Motor neuron (in vitro differentiated cells): ENCODE measurements at regions not wholly inside any gene's neighbourhood (a gene's known extent, or its start where the extent isn't known, plus 50 kb on each side); places are given as distances from the start of the nearest gene placed in this dataset.

ENCODE experiments used
- ATAC-seq, 8 experiments: fragments of 200-7000 bp; cut with Tn5 transposase; replicated peaks in 6 of 8; 2 replicates each; pipeline ENCODE4 v1.8.0; 2021; ENCODE audit warnings: mild to moderate bottlenecking in 8 of 8, moderate library complexity in 8 of 8
- H3K27ac ChIP-seq, 2 donors: fragments of 250-450 bp; sonication (Bioruptor Pico); 2 replicates each; pipeline ENCODE4 v1.9.0; 2021; ENCODE audit warnings: antibody characterized with exemption in 2 of 2, mild to moderate bottlenecking in 2 of 2, moderate library complexity in 1 of 2
- H3K4me1 ChIP-seq, 2 donors: fragments of 250-450 bp; sonication (Bioruptor Pico); replicated peaks in 1 of 2; 2 replicates each; pipeline ENCODE4 v1.6.1; 2021; ENCODE audit warnings: antibody characterized with exemption in 2 of 2, mild to moderate bottlenecking in 2 of 2, moderate library complexity in 1 of 2
- H3K4me3 ChIP-seq, 5 donors: fragments of 250-450 bp; sonication (Bioruptor Pico); 2 replicates each; pipeline ENCODE4 v1.9.0; 2021; ENCODE audit warnings: antibody characterized with exemption in 5 of 5, mild to moderate bottlenecking in 5 of 5, moderate library complexity in 4 of 5
- WGBS, 10 experiments: fragments of 450-650 bp; shearing (Covaris generic); methylation state at CpG; one replicate each; pipeline ENCODE4 v1.0.0; 2022; 5-methylcytosine and 5-hydroxymethylcytosine counted together
- in situ Hi-C, 9 experiments: fragments of 400-800 bp; cut with MboI; loops; one replicate each; pipeline ENCODE4 v1.15.0; 2021; ENCODE audit warnings: low sequenced_read_pairs in 9 of 9, low pct_unique_long_range_greater_than_20kb in 2 of 9; ENCODE audit not compliant: unreplicated experiment in 9 of 9

DNA sequence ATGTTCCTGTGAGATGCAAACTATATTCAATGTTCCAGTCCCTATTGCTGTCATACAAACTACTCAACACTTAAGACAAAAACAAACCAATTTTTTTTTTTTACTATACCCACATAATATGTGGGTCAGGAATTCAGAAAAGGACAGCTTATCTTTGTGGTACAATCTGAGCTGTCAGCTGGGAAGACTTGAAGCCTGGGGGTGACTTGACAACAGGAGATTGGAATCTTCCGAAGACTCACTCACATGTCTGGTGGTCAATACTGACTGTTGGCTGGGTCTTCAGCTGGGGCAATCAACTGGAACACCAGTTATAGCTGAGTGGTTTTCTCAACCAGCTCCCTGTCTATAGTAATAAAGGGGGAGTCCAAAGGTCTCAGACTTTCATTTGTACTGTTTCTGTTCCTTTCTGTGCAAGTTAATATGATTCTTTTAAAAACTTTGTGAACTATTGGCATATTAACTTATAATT lies 81.7 kb upstream of the ATP1B1 start:
- Histone ChIP-seq H3K4me1 (no peaks in the 10 kb centered on the region), H3K27ac (no peak overlapping the region), H3K4me3 (no peak overlapping the region)
- 50 to 100% (median 89%) methylated on average over 1 of the region's 1 CpG; no CpG with 5 or more reads in 5 of the 10 experiments for WGBS, 10 experiments
- no peak for ATAC-seq
- in situ Hi-C loops = no loop called here

DNA sequence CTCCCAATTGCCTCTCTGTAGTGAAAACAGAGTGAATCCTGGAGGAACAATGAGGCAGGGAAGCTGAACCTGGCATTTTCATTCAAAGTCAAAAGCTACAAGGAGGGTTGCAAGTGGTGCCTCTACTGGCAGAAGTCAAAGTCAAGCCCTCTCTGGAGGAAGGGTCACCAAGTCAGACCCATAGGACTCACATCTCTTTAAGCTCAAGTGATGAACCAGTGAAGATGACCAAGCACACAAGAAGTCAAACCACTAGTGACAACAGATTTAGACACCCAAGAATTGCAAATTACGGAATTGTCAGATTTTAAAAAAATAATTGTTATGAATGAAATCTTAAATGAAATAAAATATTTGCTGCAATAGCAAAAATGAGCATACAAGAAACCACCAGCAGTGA lies 81.1 kb upstream of the ATP1B1 start:
- no peak overlapping the region for H3K4me3 ChIP-seq
- ATAC-seq = no peak
- no peaks in the 10 kb centered on the region for H3K4me1 ChIP-seq
- 25 to 100% (median 93%) methylated on average over 1 of the region's 1 CpG; no CpG with 5 or more reads in 2 of the 10 experiments for WGBS, 10 experiments
- in situ Hi-C loops = no loop called here
- no peak overlapping the region for H3K27ac ChIP-seq

DNA sequence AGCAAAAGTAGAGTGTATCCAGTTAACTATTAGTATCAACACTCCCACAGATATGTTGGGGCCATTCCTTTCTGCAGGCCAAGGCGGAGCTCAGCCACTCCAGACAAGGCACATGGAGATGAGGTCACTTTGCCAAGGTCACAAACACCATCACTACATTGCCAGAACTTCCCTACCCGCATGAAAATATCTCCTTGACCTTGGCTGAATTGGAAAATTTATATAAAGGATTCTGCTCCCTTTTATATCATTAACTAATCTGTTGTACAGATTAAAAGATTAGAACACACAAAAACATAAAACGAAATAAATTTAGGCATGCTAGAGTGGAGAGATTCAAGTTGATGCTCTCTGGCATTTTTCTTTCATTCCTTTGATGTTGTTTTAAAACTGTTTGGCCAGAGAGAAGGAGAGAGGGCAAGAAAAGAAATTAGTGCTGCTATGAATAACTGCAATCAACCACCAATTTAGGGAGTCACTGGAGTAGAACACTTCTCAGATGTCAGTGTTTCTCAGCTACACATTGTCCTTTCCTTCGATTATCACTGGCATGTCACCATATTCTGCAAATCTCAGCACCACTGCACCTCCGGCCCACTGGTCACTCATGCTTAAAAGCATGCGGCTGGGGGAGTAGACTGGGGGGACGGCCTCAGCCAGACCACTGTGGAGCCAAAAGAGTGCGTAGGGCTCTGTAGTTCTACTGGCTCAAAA lies 78.7 kb upstream of the ATP1B1 start:
- H3K4me3 ChIP-seq = no peak overlapping the region
- in situ Hi-C loops = no loop called here
- H3K27ac ChIP-seq = no peak overlapping the region
- 43 to 97% (median 83%) methylated on average over 1 to 8 of the region's 8 CpGs for WGBS, 10 experiments
- no peaks in the 10 kb centered on the region for H3K4me1 ChIP-seq
- no peak for ATAC-seq

DNA sequence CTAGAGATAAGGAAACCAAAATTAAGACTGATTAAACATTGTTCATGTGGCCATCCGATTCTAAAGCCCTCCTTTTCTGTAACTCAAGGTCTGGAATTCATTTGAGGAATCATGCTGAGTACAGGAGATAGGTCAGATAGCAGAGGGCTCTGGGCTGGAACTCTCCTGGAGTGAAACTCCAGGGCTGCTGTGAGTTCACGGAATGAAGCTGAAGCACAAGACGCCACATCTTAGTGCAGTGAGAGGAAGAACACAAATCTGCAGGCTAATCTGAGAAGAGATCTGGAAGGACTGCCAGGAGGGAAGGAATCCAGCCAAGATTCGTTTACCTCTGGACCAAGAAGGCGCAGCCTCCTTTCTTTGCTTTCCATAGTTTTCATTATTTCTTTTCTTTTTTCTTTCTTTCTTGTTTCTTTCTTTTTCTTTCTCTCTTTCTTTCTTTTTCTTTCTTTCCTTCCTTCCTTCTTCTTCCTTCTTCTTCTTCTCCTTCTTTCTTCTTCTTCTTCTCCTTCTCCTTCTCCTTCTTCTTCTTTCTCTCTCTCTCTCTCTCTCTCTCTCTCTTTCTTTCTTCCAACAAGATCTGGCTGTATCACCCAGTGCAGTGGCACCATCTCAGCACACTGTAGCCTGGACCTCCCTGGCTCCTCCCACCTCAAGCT lies 74.8 kb upstream of the ATP1B1 start:
- Histone ChIP-seq H3K4me1 (no peaks in the 10 kb centered on the region), H3K4me3 (no peak overlapping the region), H3K27ac (no peak overlapping the region)
- WGBS, 10 experiments = 33 to 100% (median 77%) methylated on average over 1 to 5 of the region's 5 CpGs
- ATAC-seq = no peak
- in situ Hi-C loops = no loop called here

DNA sequence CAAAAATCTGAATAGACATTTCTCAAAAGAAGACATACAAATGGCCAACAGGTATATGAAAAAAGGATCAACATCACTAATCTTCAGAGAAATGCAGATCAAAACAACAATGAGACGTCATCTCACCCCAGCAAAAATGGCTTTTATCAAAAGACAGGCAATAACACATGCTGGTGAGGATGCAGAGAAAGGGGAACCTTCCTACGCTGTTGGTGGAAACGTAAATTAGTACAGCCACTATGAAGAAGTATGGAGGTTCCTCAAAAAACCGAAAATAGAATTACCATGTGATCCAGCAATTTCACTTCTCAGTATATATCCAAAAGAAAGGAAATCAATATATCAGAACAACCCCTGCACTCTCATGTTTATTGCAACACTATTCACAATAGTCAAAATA lies 65.1 kb upstream of the ATP1B1 start:
- 25 to 91% (median 70%) methylated on average over 2 to 4 of the region's 4 CpGs for WGBS, 10 experiments

DNA sequence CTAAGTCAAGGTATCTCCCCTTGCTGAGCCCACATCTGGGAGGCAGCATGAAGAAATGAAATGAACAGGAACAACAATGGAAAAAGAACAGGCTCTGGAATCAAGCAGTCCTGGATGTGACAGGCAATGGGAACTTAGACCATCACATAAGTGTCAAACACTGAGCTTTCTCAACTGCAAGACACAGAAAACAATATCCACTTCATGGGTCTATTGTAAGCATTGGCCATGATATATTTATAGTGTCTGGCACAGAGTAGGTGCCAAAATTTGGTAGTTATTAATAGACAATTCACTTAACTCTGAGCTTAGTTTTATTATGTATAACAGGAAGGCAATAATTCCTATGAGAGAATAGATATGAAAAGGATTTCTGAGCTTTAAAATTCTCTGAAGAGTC lies 64.1 kb upstream of the ATP1B1 start:
- Histone ChIP-seq H3K4me3 (no peak overlapping the region), H3K27ac (no peak overlapping the region), H3K4me1 (peaks cover 2 to 5% of the 10 kb centered on the region in 2 donors)
- in situ Hi-C loops = no loop called here
- no peak for ATAC-seq

More for the DNA sequence above, 65.1 kb upstream of the ATP1B1 start:
- H3K4me1 ChIP-seq = peaks cover 2 to 5% of the 10 kb centered on the region in 2 donors
- H3K4me3 ChIP-seq = no peak overlapping the region
- no peak overlapping the region for H3K27ac ChIP-seq
- in situ Hi-C loops = no loop called here
- ATAC-seq = no peak

DNA sequence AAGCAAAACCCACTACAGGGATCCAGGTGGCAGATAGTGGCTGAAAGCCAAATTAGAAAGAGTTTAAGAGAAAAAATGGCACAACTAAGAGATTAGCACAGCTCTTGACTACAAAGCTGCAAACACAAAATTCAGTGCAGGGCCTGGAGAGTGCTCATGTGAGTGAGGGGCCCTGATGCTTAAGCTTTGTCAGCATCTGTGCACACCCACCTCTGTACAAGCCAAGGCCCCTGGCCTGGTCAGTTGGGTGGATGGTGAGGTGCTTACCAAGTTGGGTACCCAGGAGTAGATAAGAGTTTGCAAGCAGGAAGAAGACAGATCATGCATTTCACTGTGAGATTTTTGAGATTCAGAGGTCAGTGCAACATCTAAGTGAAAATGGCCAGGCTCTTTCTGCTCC lies 62.7 kb upstream of the ATP1B1 start:
- no peak for ATAC-seq
- in situ Hi-C loops = no loop called here
- Histone ChIP-seq H3K4me1 (peaks cover 2 to 5% of the 10 kb centered on the region in 2 donors), H3K27ac (no peak overlapping the region), H3K4me3 (no peak overlapping the region)

DNA sequence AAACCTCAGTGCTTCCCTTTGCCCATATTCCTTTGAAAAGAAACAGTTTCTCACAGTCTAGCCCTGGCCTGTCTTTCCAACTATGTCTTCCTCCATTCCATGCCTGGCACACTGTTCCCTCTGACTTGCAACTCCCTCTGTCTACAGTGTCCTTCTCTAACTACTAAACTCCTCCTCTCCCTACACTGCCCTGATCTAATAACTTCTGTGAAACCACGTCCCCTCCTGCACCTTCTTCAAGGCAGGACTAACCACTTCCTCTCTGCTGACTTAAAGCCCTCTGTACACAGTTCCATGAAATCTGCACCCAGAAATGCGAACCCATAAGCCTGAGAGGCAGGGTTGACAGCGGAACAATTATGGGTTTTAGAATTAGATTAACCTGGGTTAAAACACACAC lies 62.2 kb upstream of the ATP1B1 start:
- WGBS, 10 experiments = 32 to 100% (median 82%) methylated on average over 1 to 3 of the region's 3 CpGs; no CpG with 5 or more reads in 1 of the 10 experiments
- ATAC-seq = no peak
- H3K27ac ChIP-seq = no peak overlapping the region
- in situ Hi-C loops = no loop called here
- peaks cover 6 to 9% of the 10 kb centered on the region in 2 donors for H3K4me1 ChIP-seq
- H3K4me3 ChIP-seq = no peak overlapping the region

DNA sequence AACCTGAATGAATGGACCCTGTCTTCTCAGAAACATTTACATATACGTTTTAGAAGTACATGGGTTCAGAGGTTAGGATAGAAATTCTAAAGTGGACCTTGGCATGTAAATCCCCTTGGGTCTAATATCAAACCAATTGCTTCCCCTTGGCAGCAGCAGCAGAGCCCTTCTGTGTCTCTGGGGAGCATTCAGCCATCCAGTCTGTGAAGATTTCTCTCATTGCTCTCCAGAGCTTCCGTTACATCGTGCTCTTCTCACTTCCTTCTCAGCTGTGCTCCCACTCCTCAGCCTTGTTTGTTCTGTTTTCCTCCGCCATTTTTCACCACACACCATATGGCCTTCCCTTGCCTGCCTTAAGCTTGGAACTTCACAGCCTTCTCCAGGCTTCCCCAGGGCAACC lies 61.5 kb upstream of the ATP1B1 start:
- H3K27ac ChIP-seq = no peak overlapping the region
- no peak for ATAC-seq
- WGBS, 10 experiments = 60 to 82% (median 75%) methylated on average over 2 to 4 of the region's 4 CpGs; no CpG with 5 or more reads in 2 of the 10 experiments
- peaks cover 11 to 12% of the 10 kb centered on the region in 2 donors for H3K4me1 ChIP-seq
- no peak overlapping the region for H3K4me3 ChIP-seq
- in situ Hi-C loops = no loop called here

DNA sequence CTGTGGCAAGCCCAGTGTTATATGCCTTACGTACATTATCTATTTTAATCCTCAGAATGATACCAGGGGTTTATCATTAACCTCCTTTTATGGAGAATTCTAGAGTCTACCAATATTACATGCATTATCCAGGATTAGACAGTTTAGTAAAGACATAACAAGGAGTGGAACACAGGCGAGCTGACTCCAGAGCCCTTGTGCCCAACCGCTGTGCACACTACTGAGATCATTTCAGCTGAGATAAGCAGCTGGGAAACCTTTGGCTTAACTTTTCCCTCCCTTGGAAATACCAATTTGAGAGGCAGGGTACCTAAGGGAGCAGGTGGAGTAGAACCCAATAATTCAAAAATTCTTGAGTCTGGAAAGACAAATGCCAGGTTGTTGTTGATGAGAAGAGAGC lies 59.8 kb upstream of the ATP1B1 start:
- no peak for ATAC-seq
- no peak overlapping the region for H3K27ac ChIP-seq
- peaks cover 11 to 12% of the 10 kb centered on the region in 2 donors for H3K4me1 ChIP-seq
- 50 to 100% (median 93%) methylated on average over 1 to 3 of the region's 3 CpGs; no CpG with 5 or more reads in 1 of the 10 experiments for WGBS, 10 experiments
- no peak overlapping the region for H3K4me3 ChIP-seq
- in situ Hi-C loops = no loop called here

DNA sequence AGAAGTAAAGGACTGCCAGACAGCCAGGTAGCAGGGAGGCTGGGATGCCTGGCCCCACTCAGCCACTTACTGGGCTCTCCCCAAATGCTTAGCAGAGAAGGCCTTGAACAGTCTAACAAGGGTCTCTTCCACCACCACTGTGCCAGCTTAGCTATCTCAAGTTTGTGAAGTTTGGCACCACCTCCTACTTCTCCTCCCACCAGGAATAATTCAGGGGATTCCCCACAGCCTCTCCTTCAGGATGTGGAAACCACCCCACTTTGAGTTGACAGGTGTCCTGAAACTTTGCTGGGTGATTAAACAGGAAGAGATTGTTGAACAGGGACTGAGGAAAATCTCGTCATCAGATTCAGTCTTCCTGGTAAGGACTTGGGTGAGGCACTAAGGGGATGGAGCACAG lies 59.4 kb upstream of the ATP1B1 start:
- peaks cover 11 to 12% of the 10 kb centered on the region in 2 donors for H3K4me1 ChIP-seq
- in situ Hi-C loops = no loop called here
- H3K4me3 ChIP-seq = no peak overlapping the region
- ATAC-seq = no peak
- H3K27ac ChIP-seq = no peak overlapping the region
- WGBS, 10 experiments = 29 to 100% (median 86%) methylated on average over 1 of the region's 1 CpG; no CpG with 5 or more reads in 5 of the 10 experiments

DNA sequence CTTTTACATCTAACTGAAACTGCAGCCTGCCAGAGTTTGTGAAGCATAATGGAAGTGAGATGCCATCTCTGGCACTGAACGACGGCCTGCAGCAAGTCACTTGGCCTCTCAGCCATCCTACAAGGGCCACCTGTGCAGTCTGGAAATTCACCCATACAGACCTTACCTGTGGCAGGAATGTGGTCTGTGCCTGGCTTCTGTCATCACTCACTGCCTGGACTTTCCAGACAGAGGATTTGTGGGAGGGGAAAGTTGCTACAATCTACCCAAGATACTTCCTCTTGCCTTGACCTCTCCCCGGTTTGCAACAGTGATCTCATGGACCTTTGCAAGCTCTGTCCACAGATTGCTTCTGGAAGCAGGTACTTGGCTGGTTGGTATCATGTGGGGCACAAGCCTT lies 58.4 kb upstream of the ATP1B1 start:
- peaks cover 11 to 12% of the 10 kb centered on the region in 2 donors for H3K4me1 ChIP-seq
- no peak overlapping the region for H3K27ac ChIP-seq
- in situ Hi-C loops = no loop called here
- ATAC-seq = no peak
- H3K4me3 ChIP-seq = no peak overlapping the region
- WGBS, 10 experiments = 38 to 100% (median 92%) methylated on average over 1 to 3 of the region's 3 CpGs; no CpG with 5 or more reads in 2 of the 10 experiments

DNA sequence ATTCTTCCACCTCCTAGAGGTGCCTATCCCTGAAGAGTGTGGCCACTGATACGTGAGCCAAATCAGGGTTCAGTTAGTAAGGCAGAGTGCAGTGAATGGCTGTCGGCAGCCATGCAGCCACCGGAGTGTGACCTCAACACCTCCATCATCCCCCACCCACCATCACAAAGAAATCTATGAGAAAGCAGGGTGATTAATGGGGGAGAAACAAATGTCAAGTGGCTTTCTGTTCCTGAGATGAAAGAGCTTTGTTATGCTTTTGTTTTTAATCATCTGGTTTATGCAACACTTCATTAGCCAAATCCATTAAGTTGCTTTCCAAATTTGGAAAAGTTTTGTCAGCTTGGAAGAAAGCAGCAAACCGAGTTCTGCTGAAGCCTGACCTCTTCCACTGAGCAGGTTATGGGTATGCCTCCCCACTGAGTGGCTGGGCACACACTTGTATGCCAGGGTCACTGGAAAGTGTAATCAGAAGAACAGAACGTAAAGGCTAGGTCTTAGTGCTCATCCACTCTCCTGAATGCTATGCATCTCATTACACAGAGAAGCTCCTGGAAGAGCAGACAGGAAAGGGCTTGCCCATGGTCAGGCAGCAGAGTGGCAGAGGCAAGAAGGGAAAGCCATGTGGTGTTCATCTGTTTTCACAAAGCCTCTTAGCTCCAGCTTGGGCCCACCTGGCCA lies 57.1 kb upstream of the ATP1B1 start:
- WGBS, 10 experiments = 0 to 40% (median 21%) methylated on average over 1 to 5 of the region's 5 CpGs; no CpG with 5 or more reads in 2 of the 10 experiments
- in situ Hi-C loops = no loop called here
- ATAC-seq = peak; percentile 24 to 82 (median 68)
- Histone ChIP-seq H3K4me3 (no peak overlapping the region), H3K27ac (no peak overlapping the region), H3K4me1 (peaks cover 11 to 12% of the 10 kb centered on the region in 2 donors)
